Upper lobe of right lung (tissue), 1 donor: ENCODE measurements at regions not wholly inside any gene's neighbourhood (a gene's known extent, or its start where the extent isn't known, plus 50 kb on each side); places are given as distances from the start of the nearest gene placed in this dataset.

ENCODE experiments used
- ATAC-seq: fragments of 200-7000 bp; cut with Tn5 transposase; one replicate; pipeline ENCODE4 v1.9.1; 2020; ENCODE audit warnings: mild to moderate bottlenecking, moderate library complexity
- DNase-seq: peaks from one replicate; pipeline ENCODE4 v3.0.0-alpha.2; 2020
- H3K27ac ChIP-seq: fragments of 200-600 bp; one replicate; pipeline ENCODE4 v1.8.0; 2022
- H3K27me3 ChIP-seq: fragments of 200-600 bp; one replicate; pipeline ENCODE4 v1.8.0; 2022; ENCODE audit warnings: mild to moderate bottlenecking
- H3K36me3 ChIP-seq: fragments of 200-600 bp; one replicate; pipeline ENCODE4 v1.8.0; 2022
- H3K4me1 ChIP-seq: fragments of 200-600 bp; one replicate; pipeline ENCODE4 v1.8.0; 2022
- H3K4me3 ChIP-seq: fragments of 200-600 bp; one replicate; pipeline ENCODE4 v1.8.0; 2022; ENCODE audit warnings: mild to moderate bottlenecking
- H3K9me3 ChIP-seq: fragments of 200-600 bp; one replicate; pipeline ENCODE4 v1.8.0; 2022
- CTCF ChIP-seq: fragments of 200-600 bp; IDR thresholded peaks from one replicate; pipeline ENCODE4 v1.8.0; 2022; ENCODE audit warnings: antibody characterized with exemption
- intact Hi-C: fragments of 100-400 bp; cut with DNase I; formaldehyde crosslinking; loops from one replicate; pipeline ENCODE4 v1.11.0; 2022
- donor health status: DM: no; HTN: yes; CAD: no; lungs with severe emphysema.

GRCh38 chr3:177983320-177983719 lies 552.9 kb upstream of the KCNMB2 start:
- Histone ChIP-seq H3K9me3 (no peaks in the 10 kb centered on the region), H3K4me1 (no peaks in the 10 kb centered on the region), H3K4me3 (no peak overlapping the region), H3K27me3 (no peaks in the 10 kb centered on the region), H3K27ac (no peak overlapping the region), H3K36me3 (no peaks in the 10 kb centered on the region)
- no peak for ATAC-seq
- TF ChIP-seq CTCF: no peak
- intact Hi-C loops: no loop called here
- DNase-seq: no peak

- TF ChIP-seq CTCF: no peak
- no peak for DNase-seq
- Histone ChIP-seq H3K27me3 (no peaks in the 10 kb centered on the region), H3K4me1 (no peaks in the 10 kb centered on the region), H3K36me3 (no peaks in the 10 kb centered on the region), H3K9me3 (no peaks in the 10 kb centered on the region), H3K4me3 (no peak overlapping the region), H3K27ac (no peak overlapping the region)
- intact Hi-C loops: no loop called here
- ATAC-seq: no peak
These were observed 543.0 kb upstream of the KCNMB2 start for GRCh38 chr3:177992993-177993970.

DNA sequence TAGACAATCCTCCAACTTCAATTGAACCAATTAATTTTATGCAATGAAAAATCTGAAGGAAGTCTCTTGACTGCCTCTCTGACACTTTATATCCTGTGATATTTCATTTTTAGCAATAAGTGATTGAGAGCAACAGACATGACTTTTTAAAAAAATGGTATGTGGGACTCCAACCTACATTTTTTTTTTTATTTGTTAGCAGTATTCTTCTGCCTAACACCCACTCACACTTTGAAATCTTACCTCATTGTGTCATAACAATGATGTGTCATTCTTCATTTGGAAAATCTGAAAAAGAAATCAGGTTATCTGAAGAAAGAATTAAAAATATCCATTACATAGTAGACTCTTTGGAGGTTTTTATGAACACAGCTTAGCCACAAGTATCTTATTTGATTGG lies 541.3 kb upstream of the KCNMB2 start:
- H3K36me3 ChIP-seq: no peaks in the 10 kb centered on the region
- H3K27ac ChIP-seq: no peak overlapping the region
- no peaks in the 10 kb centered on the region for H3K27me3 ChIP-seq
- H3K9me3 ChIP-seq: peaks cover 5% of the 10 kb centered on the region
- DNase-seq (no peak), ATAC-seq (no peak)
- no peaks in the 10 kb centered on the region for H3K4me1 ChIP-seq
- no peak for TF ChIP-seq CTCF
- no peak overlapping the region for H3K4me3 ChIP-seq
- intact Hi-C loops: no loop called here

DNA sequence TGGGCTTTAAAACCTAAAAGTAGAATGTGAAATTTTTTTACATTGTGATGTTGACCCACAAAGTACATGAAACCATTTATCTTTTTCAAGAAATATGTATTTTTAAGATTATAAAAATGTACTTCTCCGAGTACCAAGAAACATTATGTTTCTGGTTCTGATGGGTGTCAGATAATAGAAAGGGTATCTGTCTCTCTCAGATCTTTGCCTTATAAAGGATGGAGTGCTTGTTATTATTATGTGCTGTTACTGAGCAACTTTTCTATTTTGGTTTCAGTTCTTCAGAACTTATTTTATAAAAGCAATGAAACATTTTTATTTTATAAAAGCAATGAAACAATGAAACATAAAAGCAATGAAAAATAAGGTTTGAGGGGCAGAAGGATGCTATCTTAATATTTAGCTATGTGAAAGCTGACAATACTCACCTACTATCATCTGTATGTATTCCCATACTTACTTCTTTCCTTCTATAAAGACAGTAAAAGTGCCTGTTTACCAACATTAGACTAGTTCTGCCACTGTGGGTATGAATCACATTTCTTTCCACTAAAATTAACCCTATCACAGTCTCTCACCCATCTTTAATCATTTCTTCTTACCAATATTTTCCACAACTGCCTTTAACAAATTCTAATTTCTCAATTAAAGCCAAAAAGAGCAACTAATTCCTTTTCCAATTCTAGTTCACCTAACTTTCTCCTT lies 540.7 kb upstream of the KCNMB2 start:
- TF ChIP-seq CTCF: no peak
- intact Hi-C loops: no loop called here
- DNase-seq (no peak), ATAC-seq (no peak)
- no peaks in the 10 kb centered on the region for H3K36me3 ChIP-seq
- peaks cover 5% of the 10 kb centered on the region for H3K9me3 ChIP-seq
- H3K4me3 ChIP-seq: no peak overlapping the region
- H3K27ac ChIP-seq: no peak overlapping the region
- no peaks in the 10 kb centered on the region for H3K4me1 ChIP-seq
- H3K27me3 ChIP-seq: no peaks in the 10 kb centered on the region

DNA sequence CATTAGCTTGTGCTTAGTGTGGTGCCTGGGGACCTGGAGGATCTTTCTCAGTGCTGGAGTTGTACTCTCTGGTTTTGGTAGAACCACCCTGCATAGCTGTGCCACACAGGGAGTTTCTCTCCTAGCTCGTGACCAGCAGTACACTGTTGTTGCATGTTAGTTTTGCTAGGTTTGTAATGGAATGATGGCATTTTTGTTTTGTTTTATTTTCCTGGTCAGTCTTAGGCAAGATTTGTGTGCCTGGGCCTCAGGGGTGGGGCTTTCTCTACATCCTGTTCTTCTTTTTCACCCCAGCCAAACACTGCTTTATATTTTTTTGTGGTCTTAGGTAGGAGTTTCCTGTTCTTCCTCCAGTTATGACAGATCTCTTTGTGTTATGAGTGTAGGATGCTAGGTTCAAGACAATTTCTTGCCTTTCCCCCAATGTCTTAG lies 534.5 kb upstream of the KCNMB2 start:
- Histone ChIP-seq H3K4me1 (no peaks in the 10 kb centered on the region), H3K4me3 (no peak overlapping the region), H3K9me3 (peaks cover 5% of the 10 kb centered on the region), H3K27ac (no peak overlapping the region), H3K27me3 (no peaks in the 10 kb centered on the region), H3K36me3 (no peaks in the 10 kb centered on the region)
- intact Hi-C loops: no loop called here
- peak; percentile 80 for ATAC-seq
- TF ChIP-seq CTCF: no peak
- DNase-seq: no peak
